Keratinocyte (primary cell): ENCODE measurements at regions not wholly inside any gene's neighbourhood (a gene's known extent, or its start where the extent isn't known, plus 50 kb on each side); places are given as distances from the start of the nearest gene placed in this dataset.

ENCODE experiments used
- DNase-seq: peaks from one replicate; pipeline ENCODE4 v3.0.0-alpha.2; 2011; ENCODE audit warnings: low read depth, missing footprints, low spot score
- FAIRE-seq: peaks from 2 replicates; lab custom pipeline; 2011; peaks lifted over from hg19 to GRCh38; lab: Jason Lieb, UNC
- H2AFZ ChIP-seq: 2 replicates; pipeline ENCODE4 v1.6.0; 2012; ENCODE audit warnings: low read length, control low read depth, inconsistent platforms; ENCODE audit not compliant: control insufficient read depth
- H3K27ac ChIP-seq: 2 replicates; pipeline ENCODE4 v1.5.1; 2011; ENCODE audit warnings: low read length; ENCODE audit not compliant: control insufficient read depth, insufficient read depth
- H3K27me3 ChIP-seq: 3 replicates; pipeline ENCODE4 v1.6.0; 2011; ENCODE audit warnings: low read length; ENCODE audit not compliant: control insufficient read depth, insufficient read depth; ENCODE audit errors: extremely low read depth
- H3K36me3 ChIP-seq, 2 experiments: 2 replicates in 1 of 2; 3 replicates in 1 of 2; pipeline ENCODE4 v1.5.1; 2011; ENCODE audit warnings: low read length in 2 of 2, mild to moderate bottlenecking in 1 of 2; ENCODE audit not compliant: control insufficient read depth in 2 of 2, insufficient read depth in 2 of 2; ENCODE audit errors: extremely low read depth in 1 of 2
- H3K4me1 ChIP-seq: 3 replicates; pipeline ENCODE4 v1.5.1; 2011; ENCODE audit warnings: low read length; ENCODE audit not compliant: control insufficient read depth, insufficient read depth; ENCODE audit errors: extremely low read depth
- H3K4me2 ChIP-seq: 3 replicates; pipeline ENCODE4 v1.6.0; 2011; ENCODE audit warnings: low read depth, low read length; ENCODE audit not compliant: control insufficient read depth, insufficient read depth; ENCODE audit errors: extremely low read depth
- H3K4me3 ChIP-seq, 3 experiments: fragments of 200-600 bp in 1 of 3; sonication (generic) in 1 of 3; 2 replicates in 2 of 3; 3 replicates in 1 of 3; pipeline ENCODE4 v1.5.1; 2011 to 2016; ENCODE audit warnings: low read length in 3 of 3, mild to moderate bottlenecking in 3 of 3, control low read depth in 2 of 3, inconsistent platforms in 1 of 3, low read depth in 1 of 3, mixed read lengths in 1 of 3, mixed run types in 1 of 3, moderate library complexity in 1 of 3; ENCODE audit not compliant: control insufficient read depth in 2 of 3, insufficient read depth in 2 of 3; ENCODE audit errors: extremely low read depth in 1 of 3
- H3K79me2 ChIP-seq: 2 replicates; pipeline ENCODE4 v1.6.0; 2012; ENCODE audit warnings: low read length; ENCODE audit not compliant: control insufficient read depth, insufficient read depth
- H3K9ac ChIP-seq: 3 replicates; pipeline ENCODE4 v1.6.0; 2011; ENCODE audit warnings: low read length; ENCODE audit not compliant: control insufficient read depth, insufficient read depth; ENCODE audit errors: extremely low read depth
- H3K9me1 ChIP-seq: 3 replicates; pipeline ENCODE4 v1.6.0; 2011; ENCODE audit warnings: low read length; ENCODE audit not compliant: control insufficient read depth, insufficient read depth; ENCODE audit errors: extremely low read depth
- H3K9me3 ChIP-seq: 2 replicates; pipeline ENCODE4 v1.5.1; 2012; ENCODE audit warnings: low read depth, low read length; ENCODE audit not compliant: control insufficient read depth
- H4K20me1 ChIP-seq: 3 replicates; pipeline ENCODE4 v1.6.0; 2011; ENCODE audit warnings: low read length; ENCODE audit not compliant: control insufficient read depth, insufficient read depth; ENCODE audit errors: extremely low read depth
- EZH2 ChIP-seq: IDR thresholded peaks from one replicate; pipeline ENCODE4 v1.6.1; 2012; ENCODE audit warnings: inconsistent platforms, mild to moderate bottlenecking, low read length, moderate library complexity
- dilution Hi-C: fragments of 300-500 bp; cut with MboI; formaldehyde crosslinking; loops from one replicate; pipeline ENCODE4 v1.7.0; 2020; ENCODE audit warnings: low sequenced_read_pairs; ENCODE audit not compliant: extremely low pct_ligation_motif_present
- TF ChIP-seq, protein P1 (sequence below), 3 experiments: IDR thresholded peaks in 1 of 3; conservative IDR thresholded peaks in 1 of 3; optimal IDR thresholded peaks in 1 of 3; 2 replicates in 2 of 3; 3 replicates in 1 of 3; pipeline versions ENCODE3 to v1.5.1; 2011; ENCODE audit warnings: low read length in 3 of 3, mild to moderate bottlenecking in 3 of 3, moderate library complexity in 2 of 3, control low read depth in 1 of 3, inconsistent platforms in 1 of 3; ENCODE audit not compliant: insufficient read depth in 2 of 3; ENCODE audit errors: extremely low read depth in 1 of 3

DNA sequence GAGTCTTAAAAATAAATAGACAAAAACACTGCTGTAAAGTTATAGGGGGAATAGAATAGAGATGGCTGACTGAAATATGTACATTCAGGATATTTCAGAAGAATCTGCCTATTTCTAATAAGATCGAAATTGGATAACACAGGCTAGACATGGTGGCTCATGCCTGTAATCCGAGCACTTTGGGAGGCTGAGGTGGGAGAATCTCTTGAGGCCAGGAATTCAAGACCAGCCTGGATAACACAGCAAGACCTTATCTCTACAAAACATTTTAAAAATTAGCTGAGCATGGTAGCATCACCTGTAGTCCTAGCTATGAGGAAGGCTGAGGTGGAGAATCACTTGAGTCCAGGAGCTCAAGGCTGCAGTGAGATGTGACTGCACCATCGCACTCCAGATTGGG lies 146.6 kb upstream of the CCDC150 start:
- FAIRE-seq = no peak
- Histone ChIP-seq H3K9me3 (no peaks in the 10 kb centered on the region), H3K9me1 (no peaks in the 10 kb centered on the region), H2AFZ (no peak overlapping the region), H3K27ac (no peak overlapping the region), H3K4me3 (no peak overlapping the region), H3K36me3 (no peaks in the 10 kb centered on the region), H3K4me1 (no peaks in the 10 kb centered on the region), H3K79me2 (no peaks in the 10 kb centered on the region), H3K4me2 (no peak overlapping the region), H3K27me3 (no peaks in the 10 kb centered on the region), H3K9ac (no peak overlapping the region), H4K20me1 (no peaks in the 10 kb centered on the region)
- dilution Hi-C loops = no loop called here
- DNase-seq = no peak
- TF ChIP-seq, protein P1, sequence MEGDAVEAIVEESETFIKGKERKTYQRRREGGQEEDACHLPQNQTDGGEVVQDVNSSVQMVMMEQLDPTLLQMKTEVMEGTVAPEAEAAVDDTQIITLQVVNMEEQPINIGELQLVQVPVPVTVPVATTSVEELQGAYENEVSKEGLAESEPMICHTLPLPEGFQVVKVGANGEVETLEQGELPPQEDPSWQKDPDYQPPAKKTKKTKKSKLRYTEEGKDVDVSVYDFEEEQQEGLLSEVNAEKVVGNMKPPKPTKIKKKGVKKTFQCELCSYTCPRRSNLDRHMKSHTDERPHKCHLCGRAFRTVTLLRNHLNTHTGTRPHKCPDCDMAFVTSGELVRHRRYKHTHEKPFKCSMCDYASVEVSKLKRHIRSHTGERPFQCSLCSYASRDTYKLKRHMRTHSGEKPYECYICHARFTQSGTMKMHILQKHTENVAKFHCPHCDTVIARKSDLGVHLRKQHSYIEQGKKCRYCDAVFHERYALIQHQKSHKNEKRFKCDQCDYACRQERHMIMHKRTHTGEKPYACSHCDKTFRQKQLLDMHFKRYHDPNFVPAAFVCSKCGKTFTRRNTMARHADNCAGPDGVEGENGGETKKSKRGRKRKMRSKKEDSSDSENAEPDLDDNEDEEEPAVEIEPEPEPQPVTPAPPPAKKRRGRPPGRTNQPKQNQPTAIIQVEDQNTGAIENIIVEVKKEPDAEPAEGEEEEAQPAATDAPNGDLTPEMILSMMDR (optimal IDR thresholded peaks at IDR 0.05 in 1 of 3, IDR thresholded peaks at IDR 0.05 in 1 of 3, conservative IDR thresholded peaks at IDR 0.05 in 1 of 3; ENCODE audit: extremely low read depth in 1 of 3, insufficient read depth in 2 of 3, low read length in 3 of 3) = no peak
- TF ChIP-seq EZH2 = no peak

DNA sequence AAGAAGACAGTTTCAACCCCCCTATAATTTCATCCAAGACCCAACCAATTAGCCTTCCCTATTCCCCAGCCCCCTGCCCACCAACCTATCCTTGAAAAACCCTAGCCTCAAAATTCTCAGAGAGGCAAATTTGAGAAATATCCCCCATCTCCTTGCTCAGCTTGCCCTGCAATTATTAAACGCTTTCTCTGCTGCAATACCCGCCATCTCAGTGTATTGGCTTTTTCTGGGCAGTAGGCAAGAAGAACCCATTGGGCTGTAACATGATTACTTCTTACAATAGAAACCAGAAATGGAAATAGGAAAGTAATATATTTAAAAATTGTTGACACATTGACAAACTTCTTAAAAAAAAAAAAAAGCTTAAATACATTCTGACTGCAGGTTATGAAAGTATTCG lies 140.6 kb upstream of the CCDC150 start:
- no peaks in the 10 kb centered on the region for H3K9me1 ChIP-seq
- no peak overlapping the region for H2AFZ ChIP-seq
- no peaks in the 10 kb centered on the region for H3K36me3 ChIP-seq
- no peak overlapping the region for H3K4me3 ChIP-seq
- DNase-seq (no peak), FAIRE-seq (no peak)
- no peak overlapping the region for H3K9ac ChIP-seq
- H3K79me2 ChIP-seq = no peaks in the 10 kb centered on the region
- no peaks in the 10 kb centered on the region for H3K27me3 ChIP-seq
- H4K20me1 ChIP-seq = no peaks in the 10 kb centered on the region
- dilution Hi-C loops = no loop called here
- TF ChIP-seq, protein P1 (optimal IDR thresholded peaks at IDR 0.05 in 1 of 3, IDR thresholded peaks at IDR 0.05 in 1 of 3, conservative IDR thresholded peaks at IDR 0.05 in 1 of 3; ENCODE audit: extremely low read depth in 1 of 3, insufficient read depth in 2 of 3, low read length in 3 of 3) = no peak
- no peak for TF ChIP-seq EZH2
- H3K27ac ChIP-seq = no peak overlapping the region
- H3K9me3 ChIP-seq = peaks cover 3% of the 10 kb centered on the region
- H3K4me1 ChIP-seq = no peaks in the 10 kb centered on the region
- no peak overlapping the region for H3K4me2 ChIP-seq
